OCI-LY3 (cell line): ENCODE measurements at regions not wholly inside any gene's neighbourhood (a gene's known extent, or its start where the extent isn't known, plus 50 kb on each side); places are given as distances from the start of the nearest gene placed in this dataset.

Source experiments
- EZH2phosphoT487 ChIP-seq: fragments of 200-600 bp; shearing (Covaris generic); IDR thresholded peaks from 2 replicates; pipeline ENCODE4 v1.6.1; 2018; ENCODE audit warnings: antibody characterized with exemption, mixed run types, low read depth
- TF ChIP-seq, protein P1 (sequence below): fragments of 200-600, 300-600 bp; sonication (generic); IDR thresholded peaks from 2 replicates; pipeline ENCODE4 v1.5.1; 2014; ENCODE audit warnings: antibody characterized with exemption, low read length, low read depth

DNA sequence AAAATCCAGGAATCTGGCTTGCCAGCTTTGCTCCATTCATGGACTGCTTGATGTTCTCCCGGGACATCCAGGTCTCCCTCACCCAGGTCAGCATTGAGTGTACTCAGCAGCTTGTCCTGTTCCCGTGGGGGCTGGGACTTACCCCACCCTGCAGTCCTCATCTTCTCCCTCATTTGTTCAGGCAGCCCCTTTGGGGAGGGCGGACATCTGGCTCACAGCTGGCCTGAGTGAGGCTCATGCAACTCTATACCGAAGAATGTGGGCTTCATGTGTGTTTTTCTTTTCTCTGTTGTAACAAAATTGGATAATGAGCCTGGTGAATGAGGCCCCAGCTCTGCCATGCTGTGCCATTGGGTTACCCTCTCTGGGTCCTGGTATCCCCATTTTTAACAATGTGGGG, 227.7 kb upstream of the TENM4 start:
- TF ChIP-seq, protein P1, sequence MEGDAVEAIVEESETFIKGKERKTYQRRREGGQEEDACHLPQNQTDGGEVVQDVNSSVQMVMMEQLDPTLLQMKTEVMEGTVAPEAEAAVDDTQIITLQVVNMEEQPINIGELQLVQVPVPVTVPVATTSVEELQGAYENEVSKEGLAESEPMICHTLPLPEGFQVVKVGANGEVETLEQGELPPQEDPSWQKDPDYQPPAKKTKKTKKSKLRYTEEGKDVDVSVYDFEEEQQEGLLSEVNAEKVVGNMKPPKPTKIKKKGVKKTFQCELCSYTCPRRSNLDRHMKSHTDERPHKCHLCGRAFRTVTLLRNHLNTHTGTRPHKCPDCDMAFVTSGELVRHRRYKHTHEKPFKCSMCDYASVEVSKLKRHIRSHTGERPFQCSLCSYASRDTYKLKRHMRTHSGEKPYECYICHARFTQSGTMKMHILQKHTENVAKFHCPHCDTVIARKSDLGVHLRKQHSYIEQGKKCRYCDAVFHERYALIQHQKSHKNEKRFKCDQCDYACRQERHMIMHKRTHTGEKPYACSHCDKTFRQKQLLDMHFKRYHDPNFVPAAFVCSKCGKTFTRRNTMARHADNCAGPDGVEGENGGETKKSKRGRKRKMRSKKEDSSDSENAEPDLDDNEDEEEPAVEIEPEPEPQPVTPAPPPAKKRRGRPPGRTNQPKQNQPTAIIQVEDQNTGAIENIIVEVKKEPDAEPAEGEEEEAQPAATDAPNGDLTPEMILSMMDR, result no peak
- TF ChIP-seq EZH2phosphoT487, result no peak
